SK-N-SH treated with all-trans-retinoic acid at 6 μM for 48 hours (cell line): ENCODE measurements at regions not wholly inside any gene's neighbourhood (a gene's known extent, or its start where the extent isn't known, plus 50 kb on each side); places are given as distances from the start of the nearest gene placed in this dataset.

Source experiments
- ATAC-seq: fragments of 200-7000 bp; cut with Tn5 transposase; 3 replicates; pipeline ENCODE4 v1.9.1; 2020; ENCODE audit warnings: mild to moderate bottlenecking, moderate library complexity
- ARNTL ChIP-seq: fragments of 450-650 bp; formaldehyde crosslinking; IDR thresholded peaks from 2 replicates; pipeline ENCODE4 v1.5.0; 2020; ENCODE audit warnings: low read depth, mild to moderate bottlenecking, moderate library complexity, borderline replicate concordance
- BACH2 ChIP-seq: fragments of 250-450 bp; sonication (Bioruptor Pico); IDR thresholded peaks from 2 replicates; pipeline ENCODE4 v1.9.0; 2021; ENCODE audit warnings: mild to moderate bottlenecking, borderline replicate concordance
- CREB5 ChIP-seq: fragments of 250-450 bp; sonication (Bioruptor Pico); IDR thresholded peaks from 2 replicates; pipeline ENCODE4 v1.5.1; 2020; ENCODE audit warnings: low read depth, mild to moderate bottlenecking, moderate library complexity
- CSDC2 ChIP-seq: fragments of 250-450 bp; sonication (Bioruptor Pico); IDR thresholded peaks from 2 replicates; pipeline ENCODE4 v1.5.0; 2020; ENCODE audit warnings: mild to moderate bottlenecking, moderate library complexity
- CSRNP3 ChIP-seq: fragments of 250-450 bp; sonication (Bioruptor Pico); IDR thresholded peaks from 2 replicates; pipeline ENCODE4 v1.5.1; 2021; ENCODE audit warnings: mild to moderate bottlenecking, moderate library complexity
- ESRRG ChIP-seq: fragments of 250-450 bp; sonication (Bioruptor Pico); IDR thresholded peaks from 2 replicates; pipeline ENCODE4 v1.6.1; 2021; ENCODE audit warnings: mild to moderate bottlenecking
- GLIS3 ChIP-seq: fragments of 250-450 bp; sonication (Bioruptor Pico); IDR thresholded peaks from 2 replicates; pipeline ENCODE4 v1.5.0; 2020; ENCODE audit warnings: mild to moderate bottlenecking, moderate library complexity
- ISL1 ChIP-seq: fragments of 250-450 bp; sonication (Bioruptor Pico); IDR thresholded peaks from 2 replicates; pipeline ENCODE4 v2.1.2; 2022; ENCODE audit warnings: mild to moderate bottlenecking, moderate library complexity
- OSR1 ChIP-seq: fragments of 250-450 bp; sonication (Bioruptor Pico); IDR thresholded peaks from 2 replicates; pipeline ENCODE4 v1.8.0; 2022; ENCODE audit warnings: moderate library complexity, mild to moderate bottlenecking, inconsistent platforms
- PATZ1 ChIP-seq: fragments of 250-450 bp; sonication (Bioruptor Pico); IDR thresholded peaks from 2 replicates; pipeline ENCODE4 v1.8.0; 2020; ENCODE audit warnings: mild to moderate bottlenecking, moderate library complexity, borderline replicate concordance
- POU6F1 ChIP-seq: fragments of 250-450 bp; sonication (Bioruptor Pico); IDR thresholded peaks from 2 replicates; pipeline ENCODE4 v1.8.0; 2021; ENCODE audit warnings: low read depth, mild to moderate bottlenecking, moderate library complexity, borderline replicate concordance
- PPARA ChIP-seq: fragments of 250-450 bp; sonication (Bioruptor Pico); IDR thresholded peaks from 2 replicates; pipeline ENCODE4 v1.5.0; 2020; ENCODE audit warnings: mild to moderate bottlenecking, borderline replicate concordance
- RARB ChIP-seq: fragments of 250-450 bp; sonication (Bioruptor Pico); IDR thresholded peaks from 2 replicates; pipeline ENCODE4 v1.8.0; 2021; ENCODE audit warnings: mild to moderate bottlenecking, moderate library complexity
- SNAI2 ChIP-seq: fragments of 250-450 bp; sonication (Bioruptor Pico); IDR thresholded peaks from 2 replicates; pipeline ENCODE4 v1.5.0; 2020; ENCODE audit warnings: mild to moderate bottlenecking, moderate library complexity
- TCF4 ChIP-seq: fragments of 250-450 bp; sonication (Bioruptor Pico); IDR thresholded peaks from 2 replicates; pipeline ENCODE4 v1.8.0; 2021; ENCODE audit warnings: mild to moderate bottlenecking, moderate library complexity, borderline replicate concordance
- TOX ChIP-seq: fragments of 250-450 bp; sonication (Bioruptor Pico); IDR thresholded peaks from 2 replicates; pipeline ENCODE4 v1.8.0; 2021; ENCODE audit warnings: mild to moderate bottlenecking, moderate library complexity, borderline replicate concordance
- ZC3H10 ChIP-seq: fragments of 250-450 bp; sonication (Bioruptor Pico); IDR thresholded peaks from 2 replicates; pipeline ENCODE4 v1.5.1; 2021; ENCODE audit warnings: mild to moderate bottlenecking, moderate library complexity
- ZFP30 ChIP-seq: fragments of 450-650 bp; formaldehyde crosslinking; IDR thresholded peaks from 2 replicates; pipeline ENCODE4 v1.5.0; 2022; ENCODE audit warnings: mild to moderate bottlenecking, moderate library complexity
- ZNF565 ChIP-seq: fragments of 450-650 bp; formaldehyde crosslinking; conservative IDR thresholded peaks from 2 replicates; pipeline ENCODE4 v1.5.0; 2020; ENCODE audit warnings: low read depth, mild to moderate bottlenecking, moderate library complexity
- ZNF70 ChIP-seq: fragments of 450-650 bp; formaldehyde crosslinking; IDR thresholded peaks from 2 replicates; pipeline ENCODE4 v1.5.0; 2020; ENCODE audit warnings: mild to moderate bottlenecking, moderate library complexity
- ZNF8 ChIP-seq: fragments of 450-650 bp; formaldehyde crosslinking; IDR thresholded peaks from 2 replicates; pipeline ENCODE4 v1.5.0; 2020; ENCODE audit warnings: mild to moderate bottlenecking, moderate library complexity

GRCh38 chr6:8845690-8846089, 410.3 kb upstream of the SLC35B3 start (continued):
- TF ChIP-seq CREB5 (no peak), CSRNP3 (CRISPR knock-in tag) (no peak), ZNF8 (CRISPR knock-in tag) (no peak), OSR1 (CRISPR knock-in tag) (no peak), CSDC2 (CRISPR knock-in tag) (no peak), RARB (CRISPR knock-in tag) (no peak), TCF4 (no peak), SNAI2 (no peak), TOX (CRISPR knock-in tag) (no peak)

- TF ChIP-seq ISL1 (no peak), CSRNP3 (CRISPR knock-in tag) (no peak), ZNF8 (CRISPR knock-in tag) (no peak), BACH2 (CRISPR knock-in tag) (no peak), OSR1 (CRISPR knock-in tag) (no peak), SNAI2 (no peak), ARNTL (CRISPR knock-in tag) (no peak), RARB (CRISPR knock-in tag) (no peak)
- ATAC-seq = no peak
These were observed 409.6 kb upstream of the SLC35B3 start for GRCh38 chr6:8844968-8845367.

- TF ChIP-seq POU6F1 (CRISPR knock-in tag) = no peak
- no peak for TF ChIP-seq CSDC2 (CRISPR knock-in tag)
- TF ChIP-seq SNAI2 = no peak
- no peak for TF ChIP-seq ZNF70 (CRISPR knock-in tag)
- TF ChIP-seq ARNTL (CRISPR knock-in tag) = no peak
- no peak for TF ChIP-seq CSRNP3 (CRISPR knock-in tag)
- no peak for TF ChIP-seq ZNF8 (CRISPR knock-in tag)
- TF ChIP-seq TOX (CRISPR knock-in tag) = no peak
- no peak for TF ChIP-seq CREB5
- no peak for TF ChIP-seq BACH2 (CRISPR knock-in tag)
- no peak for TF ChIP-seq PPARA
- no peak for TF ChIP-seq ISL1
- TF ChIP-seq ESRRG (CRISPR knock-in tag) = no peak
- TF ChIP-seq GLIS3 = no peak
- TF ChIP-seq ZFP30 (CRISPR knock-in tag) = no peak
- TF ChIP-seq RARB (CRISPR knock-in tag) = no peak
- no peak for TF ChIP-seq TCF4
- no peak for TF ChIP-seq ZC3H10 (CRISPR knock-in tag)
- no peak for TF ChIP-seq ZNF565 (CRISPR knock-in tag)
- no peak for TF ChIP-seq PATZ1
- ATAC-seq = no peak
These were observed 404.3 kb upstream of the SLC35B3 start for GRCh38 chr6:8839626-8840025.
